HG02981 (cell line): ENCODE measurements at regions not wholly inside any gene's neighbourhood (a gene's known extent, or its start where the extent isn't known, plus 50 kb on each side); places are given as distances from the start of the nearest gene placed in this dataset.
"Not testable (repeated sequence)": the region's sequence is repeated elsewhere in the genome, so short reads cannot be mapped to it uniquely, and the experiment has no call there.

Source experiments
- ATAC-seq: cut with Tn5 transposase; IDR thresholded peaks from one replicate; pipeline ENCODE4 v1.9.1; 2021; ENCODE audit warnings: mild to moderate bottlenecking, moderate library complexity; ENCODE audit not compliant: unreplicated experiment

DNA sequence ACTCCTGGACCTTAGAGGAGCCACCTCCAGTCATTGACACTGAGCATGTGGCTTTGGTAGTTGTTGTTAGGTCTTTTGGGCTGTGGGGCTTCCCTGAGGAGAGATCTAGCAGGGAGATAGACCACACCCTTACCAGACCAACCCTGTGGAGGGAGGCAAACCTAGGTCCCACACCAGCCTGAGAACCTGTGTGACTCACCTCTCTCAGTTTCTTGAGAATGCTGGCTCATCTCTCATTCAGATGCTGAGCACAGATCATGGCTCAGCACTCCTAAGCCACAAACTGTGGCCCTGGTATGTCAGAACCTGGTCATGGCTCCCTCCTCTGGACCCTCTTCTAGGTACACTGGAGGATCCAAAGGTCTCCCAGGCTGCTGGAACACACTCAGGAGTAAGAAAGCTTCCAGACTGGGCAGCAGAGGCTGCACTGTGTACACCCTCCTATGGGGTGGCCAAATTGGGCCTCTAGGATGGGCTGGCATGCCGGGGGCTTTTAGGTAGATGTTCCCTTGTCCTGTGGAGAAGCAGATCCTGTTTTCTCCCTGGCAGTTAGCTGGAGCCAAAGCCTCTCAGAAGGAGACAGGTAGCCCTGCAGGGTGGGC lies 1294.5 kb downstream of the KHDRBS2 start:
- no peak for ATAC-seq

- ATAC-seq: no peak
Measured at GRCh38 chr6:60952500-60952899, 1333.5 kb downstream of the KHDRBS2 start.

GRCh38 chr6:60950221-60950923 lies 1335.7 kb downstream of the KHDRBS2 start:
- not testable (repeated sequence) for ATAC-seq

- ATAC-seq: not testable (repeated sequence)
Measured at GRCh38 chr6:60947416-60947815, 1338.6 kb downstream of the KHDRBS2 start.

DNA sequence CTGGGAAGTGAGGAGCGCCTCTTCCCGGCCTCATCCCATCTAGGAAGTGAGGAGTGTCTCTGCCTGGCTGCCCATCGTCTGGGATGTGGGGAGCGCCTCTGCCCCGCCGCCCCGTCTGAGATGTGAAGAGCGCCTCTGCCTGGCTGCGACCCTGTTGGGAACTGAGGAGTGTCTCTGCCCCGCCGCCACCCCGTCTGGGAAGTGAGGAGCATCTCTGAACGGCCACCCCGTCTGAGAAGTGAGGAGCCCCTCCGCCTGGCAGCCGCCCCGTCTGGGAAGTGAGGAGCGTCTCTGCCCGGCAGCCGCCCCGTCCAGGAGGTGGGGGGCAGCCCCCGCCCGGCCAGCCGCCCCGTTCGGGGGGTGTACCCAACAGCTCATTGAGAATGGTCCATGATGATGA lies 1341.2 kb downstream of the KHDRBS2 start:
- not testable (repeated sequence) for ATAC-seq

GRCh38 chr6:60935970-60936369 lies 1350.1 kb downstream of the KHDRBS2 start:
- ATAC-seq: not testable (repeated sequence)

- ATAC-seq: not testable (repeated sequence)
Measured at GRCh38 chr6:60919652-60920051, 1366.4 kb downstream of the KHDRBS2 start.

- ATAC-seq: not testable (repeated sequence)
Measured at GRCh38 chr6:60903860-60904259, 1382.2 kb downstream of the KHDRBS2 start.

DNA sequence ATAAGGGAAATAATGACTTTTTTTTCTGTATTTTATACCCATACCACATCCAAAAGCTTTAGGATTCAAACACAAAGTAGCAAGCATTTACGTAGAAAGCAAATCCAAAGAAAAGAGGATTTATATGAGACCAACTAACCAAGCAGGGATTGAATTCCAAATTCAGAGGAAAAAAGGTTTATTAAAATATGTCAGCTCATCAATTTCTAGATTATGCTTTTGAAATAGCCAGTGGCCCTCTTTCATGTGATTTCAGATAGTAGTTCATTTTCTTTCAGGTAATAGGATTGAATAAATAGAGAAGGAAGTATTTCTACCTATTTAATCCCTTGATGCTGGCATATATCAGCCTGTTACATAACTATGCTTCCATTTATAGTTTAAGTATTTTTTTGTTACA lies 1392.7 kb downstream of the KHDRBS2 start:
- not testable (repeated sequence) for ATAC-seq

DNA sequence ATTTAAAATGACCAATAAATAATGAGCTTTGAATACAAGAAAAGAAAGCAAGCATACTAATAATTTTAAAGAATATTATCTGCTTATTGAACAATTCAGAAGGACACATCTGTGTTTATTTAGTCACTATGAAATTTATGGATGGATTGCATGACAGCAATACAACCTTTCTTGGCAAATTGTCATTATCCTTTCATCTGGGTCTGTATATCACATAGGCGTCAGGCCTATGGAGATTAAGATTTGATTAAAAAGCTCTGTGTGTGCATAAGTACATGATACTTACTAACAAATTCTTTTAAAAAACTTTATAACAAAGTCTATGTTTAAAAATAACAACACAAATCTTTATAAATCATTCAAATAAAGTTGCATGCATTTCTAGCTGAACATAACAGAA lies 1394.4 kb downstream of the KHDRBS2 start:
- ATAC-seq: no peak

DNA sequence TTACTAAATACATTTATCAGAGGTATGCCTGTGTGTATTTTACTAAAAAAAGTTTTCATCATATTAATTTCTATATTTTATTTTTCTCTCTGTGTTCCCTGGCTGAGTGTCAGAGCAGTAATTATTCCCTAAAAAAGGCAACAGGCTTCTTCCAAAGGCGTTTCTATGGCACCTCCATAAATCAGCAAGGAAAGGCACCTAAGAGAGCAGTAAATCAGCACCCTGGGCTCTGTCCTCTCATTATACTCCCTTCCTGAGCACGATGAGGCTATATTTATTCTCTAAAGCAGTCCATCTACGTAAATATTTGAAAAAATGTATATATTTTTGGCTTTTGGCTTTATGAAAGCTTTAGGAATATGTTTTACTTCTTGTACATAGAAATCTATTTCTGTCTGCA lies 1408.6 kb downstream of the KHDRBS2 start:
- ATAC-seq: not testable (repeated sequence)

DNA sequence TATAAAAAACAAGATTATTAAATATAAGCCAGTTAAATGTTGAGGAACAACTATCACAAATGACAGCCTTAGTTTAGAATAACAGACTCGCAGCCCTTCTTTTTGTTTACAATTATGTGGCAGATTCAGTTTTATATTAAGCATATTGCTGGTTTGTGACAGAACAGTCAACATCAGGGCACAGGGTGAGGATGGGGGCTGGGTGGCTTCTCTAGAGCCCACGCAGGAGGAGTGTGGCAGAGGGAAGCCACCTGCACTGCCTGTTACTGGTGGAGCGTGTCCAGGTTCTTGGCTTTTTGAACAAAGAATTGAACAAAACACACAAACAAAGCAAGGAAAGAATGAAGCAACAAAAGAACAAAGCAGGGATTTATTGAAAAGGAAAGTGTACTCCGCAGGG lies 1415.2 kb downstream of the KHDRBS2 start:
- not testable (repeated sequence) for ATAC-seq

- no peak for ATAC-seq
Measured at GRCh38 chr6:60867548-60867947, 1418.5 kb downstream of the KHDRBS2 start.

DNA sequence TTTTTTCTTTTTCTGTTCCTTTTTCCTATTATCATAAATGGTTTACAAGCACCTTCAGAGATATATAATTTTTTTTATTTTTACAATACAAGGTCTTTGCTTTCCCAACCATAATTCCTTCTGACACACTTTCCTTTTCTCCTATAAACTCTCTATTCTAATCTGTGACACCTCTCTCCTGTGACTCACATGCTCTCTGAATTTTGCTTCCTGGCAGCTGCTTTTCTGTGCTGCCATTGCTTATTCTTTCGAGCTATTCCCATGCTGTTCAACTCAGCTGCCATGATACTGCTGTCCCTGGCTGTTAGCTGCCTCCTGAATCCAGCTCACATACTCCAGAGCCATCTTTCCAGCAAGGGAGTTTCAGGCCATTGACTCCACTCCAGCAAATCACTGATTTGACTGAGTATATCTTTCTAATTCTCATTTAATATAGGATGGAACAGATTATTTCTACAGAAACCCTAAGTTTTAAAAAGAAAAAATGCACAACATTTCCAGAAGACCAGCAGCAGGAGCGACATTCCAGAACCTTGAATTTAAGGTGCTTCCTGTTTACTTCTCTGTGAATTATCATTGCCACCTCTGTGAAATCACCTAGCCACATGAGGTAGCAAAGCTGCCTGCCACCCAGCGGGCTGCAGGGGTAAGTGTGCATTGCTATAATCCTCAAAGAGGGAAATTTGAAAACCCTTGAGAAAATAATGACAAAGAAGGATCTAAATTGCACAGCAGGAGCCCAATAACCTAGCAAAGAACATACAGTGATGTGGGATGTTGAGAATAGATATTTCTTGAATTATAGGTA lies 1442.6 kb downstream of the KHDRBS2 start:
- not testable (repeated sequence) for ATAC-seq

- not testable (repeated sequence) for ATAC-seq
Measured at GRCh38 chr6:60830726-60831125, 1455.3 kb downstream of the KHDRBS2 start.

DNA sequence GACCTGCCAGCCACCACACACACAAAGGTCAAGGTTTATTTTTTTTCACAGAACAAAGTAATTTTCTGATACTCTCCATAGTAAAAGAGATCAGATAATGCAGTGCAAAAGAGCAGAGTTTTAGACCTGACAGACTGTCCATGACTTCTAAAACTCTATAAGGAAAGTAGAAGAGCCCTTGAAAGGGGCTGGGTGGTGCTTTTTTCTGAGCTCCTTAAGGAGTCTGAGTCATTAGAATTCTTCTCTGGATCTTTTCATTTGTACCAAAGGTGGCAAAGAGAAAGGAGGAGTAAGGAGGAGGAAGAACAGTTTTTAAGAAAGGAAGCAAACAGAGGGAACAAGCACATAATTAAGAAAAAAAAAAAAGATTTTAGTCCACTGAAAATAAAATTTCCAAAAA lies 1463.4 kb downstream of the KHDRBS2 start:
- ATAC-seq: not testable (repeated sequence)

DNA sequence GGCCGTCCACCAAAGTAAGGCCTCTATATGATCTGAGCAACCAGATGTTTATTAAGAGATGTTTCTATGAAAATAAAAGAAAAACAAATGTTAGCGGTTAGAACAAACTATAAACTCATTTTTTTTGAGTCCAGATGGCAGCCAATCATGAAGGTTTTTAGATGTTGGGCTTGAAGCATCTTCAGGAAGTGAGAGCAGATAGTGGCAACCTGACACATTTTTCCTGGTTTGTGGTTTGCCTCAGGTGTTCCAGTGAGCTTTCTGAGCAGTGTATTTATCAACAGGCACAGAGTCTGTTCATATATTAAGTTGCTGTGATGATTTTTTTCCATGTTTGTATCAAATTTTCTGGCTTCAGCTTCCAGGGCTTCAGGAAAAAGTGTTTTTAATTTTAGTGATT lies 1468.0 kb downstream of the KHDRBS2 start:
- ATAC-seq: not testable (repeated sequence)

DNA sequence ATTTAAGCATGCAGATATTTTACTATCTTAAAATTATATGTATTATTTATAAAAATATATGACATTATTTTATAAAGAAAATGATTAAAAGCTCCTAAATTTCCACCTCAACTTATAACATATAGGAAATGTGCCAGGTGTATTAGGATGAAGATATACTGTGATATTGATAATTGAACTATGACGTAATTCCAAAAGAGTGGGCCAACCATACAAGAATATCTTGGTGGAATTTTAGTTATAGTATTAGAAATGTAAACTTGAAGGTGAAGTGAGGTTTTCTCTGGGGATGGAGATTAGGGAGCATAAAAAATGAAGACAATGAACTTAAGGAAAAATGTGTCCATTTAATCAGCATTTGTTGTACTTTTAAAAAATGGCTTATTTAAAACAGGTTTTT lies 1471.2 kb downstream of the KHDRBS2 start:
- ATAC-seq: not testable (repeated sequence)

DNA sequence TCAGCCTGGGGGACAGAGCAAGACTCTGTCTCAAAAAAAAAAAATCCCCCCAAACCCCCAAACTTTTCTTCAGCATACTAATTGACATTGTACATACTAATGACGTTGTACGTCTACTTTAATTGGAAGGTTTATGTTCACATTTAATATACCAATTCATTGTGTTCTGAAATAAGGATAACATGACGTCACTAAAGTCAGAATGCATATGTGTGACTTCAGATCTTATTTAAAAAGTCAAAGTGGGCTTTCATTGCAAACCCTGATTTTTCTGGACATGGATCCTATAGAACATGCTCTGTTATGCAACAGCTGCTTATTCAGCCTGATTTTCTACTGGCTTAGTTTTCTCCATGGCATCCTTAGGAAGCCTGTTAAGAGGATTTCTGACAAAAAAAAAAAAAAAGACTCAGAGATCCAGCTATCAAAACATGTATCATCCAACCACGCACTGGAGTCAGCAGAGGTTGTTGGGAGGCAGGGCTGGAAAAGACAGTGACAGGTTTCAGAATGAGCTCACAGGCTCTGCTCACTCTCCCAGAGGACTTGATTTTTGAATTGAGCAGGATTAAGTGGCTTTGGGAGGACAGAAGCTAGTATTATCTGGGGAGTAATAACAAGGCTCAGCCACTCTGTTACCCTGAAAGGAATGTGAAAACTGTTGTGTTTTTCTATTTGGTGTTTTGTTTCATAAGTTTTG lies 1472.0 kb downstream of the KHDRBS2 start:
- not testable (repeated sequence) for ATAC-seq

DNA sequence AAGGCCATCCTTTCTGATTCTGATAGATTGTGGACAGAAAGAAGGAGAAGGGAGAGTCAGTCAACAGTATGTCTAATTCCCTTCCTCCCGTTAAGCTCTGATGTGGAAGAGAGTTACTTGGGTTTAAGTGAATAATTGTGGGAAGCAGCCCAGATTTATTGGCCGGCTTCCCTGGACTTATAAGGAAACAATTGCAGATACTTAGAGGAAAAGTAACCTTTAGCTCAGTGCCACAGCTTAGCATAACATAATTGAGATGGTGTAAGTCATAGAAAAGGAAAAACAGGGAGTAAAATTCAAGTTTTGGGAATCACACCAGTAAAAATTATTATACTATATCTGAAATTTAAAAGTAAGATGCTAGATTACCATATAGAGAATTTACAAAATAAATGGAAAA lies 1475.8 kb downstream of the KHDRBS2 start:
- not testable (repeated sequence) for ATAC-seq

GRCh38 chr6:60799146-60799545 lies 1486.9 kb downstream of the KHDRBS2 start:
- not testable (repeated sequence) for ATAC-seq
